Natural killer cell (primary cell): ENCODE measurements at regions not wholly inside any gene's neighbourhood (a gene's known extent, or its start where the extent isn't known, plus 50 kb on each side); places are given as distances from the start of the nearest gene placed in this dataset.

Source experiments
- ATAC-seq, 3 donors: fragments of 150-1000 bp in 2 of 3; fragments of 200-7000 bp in 1 of 3; cut with Tn5 transposase; 1 replicate in 1 of 3; 2 replicates in 2 of 3; pipeline ENCODE4 v1.10.0; 2021; ENCODE audit warnings: mild to moderate bottlenecking in 2 of 3, moderate library complexity in 2 of 3
- DNase-seq, 2 donors: peaks; one replicate each; pipeline versions ENCODE4 v3.0.0 to v3.0.0-alpha.2; 2013 to 2021; ENCODE audit warnings: mixed read lengths in 1 of 2
- H3K27ac ChIP-seq: one replicate; pipeline ENCODE4 v1.5.1; 2013; ENCODE audit warnings: mild to moderate bottlenecking, low read length
- H3K27me3 ChIP-seq: one replicate; pipeline ENCODE4 v1.6.1; 2013; ENCODE audit warnings: low read length; ENCODE audit not compliant: control insufficient read depth, insufficient read depth
- H3K36me3 ChIP-seq: one replicate; pipeline ENCODE4 v1.6.1; 2013; ENCODE audit warnings: low read length; ENCODE audit not compliant: control insufficient read depth, insufficient read depth
- H3K4me1 ChIP-seq: one replicate; pipeline ENCODE4 v1.6.1; 2013; ENCODE audit warnings: low read length; ENCODE audit not compliant: control insufficient read depth, insufficient read depth
- H3K4me3 ChIP-seq: one replicate; pipeline ENCODE4 v1.5.1; 2013; ENCODE audit warnings: low read length
- H3K9me3 ChIP-seq: one replicate; pipeline ENCODE4 v1.6.1; 2013; ENCODE audit warnings: low read length; ENCODE audit not compliant: control insufficient read depth, insufficient read depth
- H3K27ac Mint-ChIP-seq, 2 donors: one replicate each; pipeline ENCODE4 v1.8.0; 2022; ENCODE audit warnings: mild to moderate bottlenecking in 2 of 2, mixed read lengths in 2 of 2, moderate library complexity in 1 of 2
- H3K27me3 Mint-ChIP-seq, 2 donors: one replicate each; pipeline ENCODE4 v1.8.0; 2022; ENCODE audit warnings: low read depth in 2 of 2, mixed read lengths in 2 of 2
- H3K36me3 Mint-ChIP-seq: one replicate; pipeline ENCODE4 v1.8.0; 2022; ENCODE audit warnings: mixed read lengths
- H3K4me1 Mint-ChIP-seq, 2 donors: one replicate each; pipeline ENCODE4 v1.8.0; 2022; ENCODE audit warnings: mixed read lengths in 2 of 2
- H3K4me3 Mint-ChIP-seq: one replicate; pipeline ENCODE4 v1.8.0; 2022; ENCODE audit warnings: mild to moderate bottlenecking, moderate library complexity, mixed read lengths
- H3K9me3 Mint-ChIP-seq, 2 donors: one replicate each; pipeline ENCODE4 v1.8.0; 2022; ENCODE audit warnings: mixed read lengths in 2 of 2
- WGBS: methylation state at CpG from one replicate; pipeline ENCODE4 v1.1.7; 2013; ENCODE audit warnings: missing lambda C conversion rate; ENCODE audit not compliant: insufficient coverage; 5-methylcytosine and 5-hydroxymethylcytosine counted together
- intact Hi-C: fragments of 100-400 bp; cut with micrococcal nuclease; formaldehyde crosslinking; loops from one replicate; pipeline ENCODE4 v1.14.2; 2022
- TF ChIP-seq, protein P1 (sequence below): fragments of 200-600 bp; IDR thresholded peaks from one replicate; pipeline ENCODE4 v1.8.0; 2022; ENCODE audit warnings: antibody characterized with exemption

DNA sequence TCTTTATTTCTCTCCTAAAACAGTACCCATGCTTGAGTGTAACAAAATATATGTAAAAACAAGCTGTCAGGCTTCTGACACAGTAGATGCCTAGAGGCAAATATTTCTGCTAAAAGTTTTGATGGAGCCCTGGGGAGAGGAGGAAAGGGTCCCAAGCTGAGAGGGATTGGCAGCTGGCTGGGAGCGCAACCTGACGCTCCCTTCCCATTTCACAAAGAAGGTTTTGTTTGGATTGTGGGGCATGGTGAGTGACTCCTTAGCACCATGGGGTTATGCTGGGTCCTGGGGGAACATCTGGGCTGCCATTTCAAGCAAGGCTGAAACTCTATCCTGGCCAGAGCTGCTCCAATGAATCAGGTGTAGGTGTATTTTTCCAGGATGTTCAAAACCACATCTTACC, 720.5 kb downstream of the MAFB start:
- no peak overlapping the region for H3K4me3 Mint-ChIP-seq
- Histone ChIP-seq H3K4me3 (no peak overlapping the region), H3K27me3 (no peaks in the 10 kb centered on the region), H3K4me1 (no peaks in the 10 kb centered on the region), H3K36me3 (no peaks in the 10 kb centered on the region), H3K9me3 (no peaks in the 10 kb centered on the region), H3K27ac (no peak overlapping the region)
- TF ChIP-seq, protein P1, sequence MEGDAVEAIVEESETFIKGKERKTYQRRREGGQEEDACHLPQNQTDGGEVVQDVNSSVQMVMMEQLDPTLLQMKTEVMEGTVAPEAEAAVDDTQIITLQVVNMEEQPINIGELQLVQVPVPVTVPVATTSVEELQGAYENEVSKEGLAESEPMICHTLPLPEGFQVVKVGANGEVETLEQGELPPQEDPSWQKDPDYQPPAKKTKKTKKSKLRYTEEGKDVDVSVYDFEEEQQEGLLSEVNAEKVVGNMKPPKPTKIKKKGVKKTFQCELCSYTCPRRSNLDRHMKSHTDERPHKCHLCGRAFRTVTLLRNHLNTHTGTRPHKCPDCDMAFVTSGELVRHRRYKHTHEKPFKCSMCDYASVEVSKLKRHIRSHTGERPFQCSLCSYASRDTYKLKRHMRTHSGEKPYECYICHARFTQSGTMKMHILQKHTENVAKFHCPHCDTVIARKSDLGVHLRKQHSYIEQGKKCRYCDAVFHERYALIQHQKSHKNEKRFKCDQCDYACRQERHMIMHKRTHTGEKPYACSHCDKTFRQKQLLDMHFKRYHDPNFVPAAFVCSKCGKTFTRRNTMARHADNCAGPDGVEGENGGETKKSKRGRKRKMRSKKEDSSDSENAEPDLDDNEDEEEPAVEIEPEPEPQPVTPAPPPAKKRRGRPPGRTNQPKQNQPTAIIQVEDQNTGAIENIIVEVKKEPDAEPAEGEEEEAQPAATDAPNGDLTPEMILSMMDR: no peak
- no peak overlapping the region for H3K27ac Mint-ChIP-seq
- DNase-seq (no peak), ATAC-seq (no peak)
- no peaks in the 10 kb centered on the region for H3K27me3 Mint-ChIP-seq
- no peaks in the 10 kb centered on the region for H3K4me1 Mint-ChIP-seq
- intact Hi-C loops: no loop called here
- peaks cover 5 to 6% of the 10 kb centered on the region in 2 donors for H3K9me3 Mint-ChIP-seq
- WGBS: 96% methylated on average over 2 of the region's 2 CpGs
- H3K36me3 Mint-ChIP-seq: no peaks in the 10 kb centered on the region

DNA sequence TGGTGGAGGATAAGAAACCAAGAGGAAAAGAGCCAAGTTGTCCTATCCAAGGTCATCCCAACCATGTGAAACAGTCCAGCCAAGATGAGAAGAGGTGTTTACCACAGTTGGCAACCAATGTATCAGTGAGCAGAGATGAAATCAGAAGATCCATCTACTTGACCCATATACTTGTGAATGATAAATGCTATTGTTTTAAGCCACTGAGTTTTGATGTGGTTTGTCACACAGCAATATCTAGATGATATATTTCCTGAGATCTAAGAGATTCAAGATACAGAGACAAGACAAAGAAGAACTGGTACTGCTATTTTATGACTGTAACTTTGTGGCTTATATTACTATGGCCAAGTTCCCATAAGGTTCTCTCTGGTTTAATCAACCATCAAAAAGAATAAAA, 721.2 kb downstream of the MAFB start:
- TF ChIP-seq, protein P1: no peak
- H3K4me1 ChIP-seq: no peaks in the 10 kb centered on the region
- Mint-ChIP-seq H3K36me3 (no peaks in the 10 kb centered on the region), H3K27me3 (no peaks in the 10 kb centered on the region), H3K9me3 (peaks cover 5% of the 10 kb centered on the region in 2 donors), H3K4me3 (no peak overlapping the region), H3K27ac (no peak overlapping the region), H3K4me1 (no peaks in the 10 kb centered on the region)
- intact Hi-C loops: no loop called here
- no peaks in the 10 kb centered on the region for H3K9me3 ChIP-seq
- no peak for ATAC-seq
- H3K4me3 ChIP-seq: no peak overlapping the region
- no peak overlapping the region for H3K27ac ChIP-seq
- no peaks in the 10 kb centered on the region for H3K36me3 ChIP-seq
- DNase-seq: no peak
- no peaks in the 10 kb centered on the region for H3K27me3 ChIP-seq

DNA sequence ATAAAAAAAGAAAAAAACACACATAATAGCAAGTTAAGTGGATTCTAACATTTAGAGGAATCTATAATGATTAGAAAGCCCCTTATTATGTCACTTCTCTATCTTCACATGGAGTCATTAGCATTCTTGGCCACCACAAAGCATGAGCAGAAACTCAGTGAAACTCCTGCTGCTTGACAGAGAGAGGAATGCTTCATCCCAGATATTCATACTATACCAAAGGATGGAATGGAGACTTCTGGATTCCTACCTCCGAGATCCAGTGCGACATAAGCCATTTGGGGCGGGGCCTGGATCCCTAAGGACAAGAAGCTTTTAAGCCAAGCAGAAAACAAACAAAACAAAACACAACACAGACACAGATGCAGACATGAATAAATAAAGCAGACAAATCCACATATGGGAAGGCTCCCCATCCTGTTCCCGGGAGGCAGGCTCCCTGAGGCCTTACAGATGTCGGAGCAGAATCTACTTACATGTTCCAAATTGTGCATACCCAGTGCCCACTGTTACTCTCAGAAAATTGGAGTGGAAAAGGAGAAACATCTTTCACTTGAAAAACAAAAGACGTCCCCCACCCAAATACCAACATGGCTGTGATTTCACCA, 727.3 kb downstream of the MAFB start:
- H3K4me1 Mint-ChIP-seq: no peaks in the 10 kb centered on the region
- no peaks in the 10 kb centered on the region for H3K9me3 Mint-ChIP-seq
- no peak overlapping the region for H3K4me3 ChIP-seq
- intact Hi-C loops: no loop called here
- no peak overlapping the region for H3K27ac Mint-ChIP-seq
- 98% methylated on average over 5 of the region's 6 CpGs for WGBS
- DNase-seq: no peak
- no peaks in the 10 kb centered on the region for H3K27me3 ChIP-seq
- no peak overlapping the region for H3K4me3 Mint-ChIP-seq
- no peaks in the 10 kb centered on the region for H3K4me1 ChIP-seq
- H3K27ac ChIP-seq: no peak overlapping the region
- H3K9me3 ChIP-seq: no peaks in the 10 kb centered on the region
- ATAC-seq: no peak
- H3K27me3 Mint-ChIP-seq: no peaks in the 10 kb centered on the region
- TF ChIP-seq, protein P1: no peak
- H3K36me3 Mint-ChIP-seq: no peaks in the 10 kb centered on the region
- no peaks in the 10 kb centered on the region for H3K36me3 ChIP-seq
